ENCODE measurements at regions not wholly inside any gene's neighbourhood (a gene's known extent, or its start where the extent isn't known, plus 50 kb on each side); places are given as distances from the start of the nearest gene placed in this dataset.

DNA sequence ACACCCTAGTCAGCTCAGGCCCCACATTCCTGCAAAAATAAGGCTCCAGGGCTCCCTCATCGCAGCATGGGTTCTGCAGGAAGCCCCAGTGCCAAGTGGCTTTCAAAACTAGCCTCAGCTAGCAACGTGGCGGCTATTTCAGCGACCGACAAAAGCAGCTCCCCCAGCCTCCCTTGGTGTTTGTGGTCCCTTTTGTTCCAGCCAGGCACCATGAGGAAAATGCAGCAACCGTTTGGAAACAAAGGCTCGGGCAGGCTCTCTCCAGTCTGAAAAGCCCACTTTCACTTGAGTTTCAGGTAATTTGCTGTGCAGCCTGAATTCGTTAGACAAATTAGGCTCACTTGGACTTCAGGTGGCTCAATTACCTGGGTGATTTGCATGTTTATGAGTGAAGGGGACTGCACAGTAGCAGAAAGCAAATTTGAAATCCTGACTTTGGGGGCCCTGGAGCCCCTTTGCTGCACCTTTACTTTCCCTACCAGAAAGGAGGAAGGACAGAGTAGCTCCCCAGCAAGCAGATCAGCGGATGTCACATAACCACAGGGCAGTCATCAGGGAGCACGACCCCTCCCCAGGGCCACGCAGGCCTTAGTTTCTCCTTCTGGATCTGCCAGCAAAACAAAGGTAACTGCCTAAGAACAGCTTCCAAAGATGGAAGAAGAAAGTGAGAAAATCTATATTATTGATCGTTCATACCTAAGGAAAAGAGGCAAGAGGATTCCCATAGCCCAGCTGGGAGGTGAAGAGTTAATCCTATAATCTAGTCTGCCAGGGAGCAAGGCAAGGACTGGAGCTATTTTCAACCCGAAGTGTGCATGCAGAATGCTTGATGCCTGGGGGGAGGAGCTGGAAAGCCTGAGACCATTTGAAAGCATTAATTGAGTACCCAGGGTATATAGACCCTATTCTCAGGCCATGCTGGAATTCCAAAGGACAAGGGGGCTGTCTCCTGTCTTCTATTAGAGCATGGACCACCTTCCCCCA, 143.1 kb upstream of the SDK2 start:
- no peak for FAIRE-seq
- no peak for TF ChIP-seq CTCF (IDR thresholded peaks at IDR 0.05; ENCODE audit: insufficient read depth, missing control alignments)
- peak; percentile 81 for DNase-seq (ENCODE audit: insufficient read length, low spot score)

DNA sequence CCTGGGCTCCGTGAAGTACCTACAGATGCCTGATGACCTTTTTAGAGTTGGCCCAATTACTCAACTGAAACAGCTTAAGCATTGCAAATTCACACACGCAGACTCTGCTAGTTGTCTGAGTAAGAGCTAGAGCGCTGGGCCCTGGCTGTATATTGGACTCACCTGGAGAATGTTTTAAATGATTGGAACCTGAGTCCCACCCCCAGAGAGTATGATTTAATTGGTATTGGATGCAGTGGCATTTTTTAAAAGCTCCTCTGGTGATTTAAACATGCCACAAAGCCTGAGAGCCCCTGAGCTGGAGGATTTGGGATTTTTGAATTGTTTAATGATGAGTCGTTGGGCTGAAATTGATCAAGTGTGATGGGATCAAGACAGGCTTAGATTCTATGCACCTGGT, 143.9 kb upstream of the SDK2 start:
- DNase-seq (ENCODE audit: insufficient read length, low spot score) (no peak), FAIRE-seq (no peak)
- no peak for TF ChIP-seq CTCF (IDR thresholded peaks at IDR 0.05; ENCODE audit: insufficient read depth, missing control alignments)

DNA sequence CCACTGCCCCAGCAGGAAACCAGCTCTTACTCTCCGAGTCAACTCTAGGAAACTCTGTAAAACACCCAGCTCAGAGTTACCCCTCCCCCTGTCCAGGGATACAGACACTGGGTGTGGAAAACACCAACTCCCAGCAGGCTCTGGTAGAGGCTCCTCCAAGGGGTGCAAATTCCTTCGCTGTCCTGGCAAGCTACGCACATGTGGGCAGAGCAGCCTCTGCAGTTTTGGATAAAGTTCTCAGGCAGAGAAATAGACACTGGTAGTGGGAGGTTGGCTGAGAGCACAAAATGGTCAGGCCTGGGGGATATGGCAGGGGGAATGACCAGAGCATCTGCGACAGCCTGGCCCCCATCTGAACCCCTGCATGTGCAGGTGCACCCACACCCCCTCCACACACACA, 146.9 kb upstream of the SDK2 start:
- no peak for FAIRE-seq
- DNase-seq (ENCODE audit: insufficient read length, low spot score) = no peak
- no peak for TF ChIP-seq CTCF (IDR thresholded peaks at IDR 0.05; ENCODE audit: insufficient read depth, missing control alignments)

GRCh38 chr17:73791631-73792030, 147.4 kb upstream of the SDK2 start:
- no peak for TF ChIP-seq CTCF (IDR thresholded peaks at IDR 0.05; ENCODE audit: insufficient read depth, missing control alignments)
- no peak for FAIRE-seq

GRCh38 chr17:73792994-73793393, 148.7 kb upstream of the SDK2 start:
- DNase-seq (ENCODE audit: insufficient read length, low spot score) (no peak), FAIRE-seq (no peak)
- TF ChIP-seq CTCF (IDR thresholded peaks at IDR 0.05; ENCODE audit: insufficient read depth, missing control alignments) = no peak

More at GRCh38 chr17:73791631-73792030, 147.4 kb upstream of the SDK2 start:
- DNase-seq (ENCODE audit: insufficient read length, low spot score) = no peak

DNA sequence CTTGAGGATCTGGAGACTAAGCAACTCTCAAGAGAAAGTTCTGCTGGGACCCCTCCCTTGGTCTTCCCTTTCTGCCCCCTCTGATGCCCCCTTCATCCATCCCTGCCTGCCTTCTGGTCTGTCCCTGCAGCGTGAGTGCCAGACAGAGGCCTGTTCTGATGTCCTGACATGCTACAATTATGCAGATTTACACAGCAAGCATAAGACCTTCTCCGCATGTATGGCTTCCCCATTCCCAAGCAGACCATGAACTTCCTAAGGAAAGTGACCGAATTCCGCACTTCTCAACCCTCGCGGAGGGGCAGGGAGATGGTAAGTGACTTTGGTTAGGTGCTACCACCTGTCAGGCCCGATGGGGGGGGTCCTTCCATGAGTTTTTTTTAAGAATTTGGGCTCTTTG, 150.1 kb upstream of the SDK2 start:
- DNase-seq (ENCODE audit: insufficient read length, low spot score) (no peak), FAIRE-seq (no peak)
- TF ChIP-seq CTCF (IDR thresholded peaks at IDR 0.05; ENCODE audit: insufficient read depth, missing control alignments) = no peak

DNA sequence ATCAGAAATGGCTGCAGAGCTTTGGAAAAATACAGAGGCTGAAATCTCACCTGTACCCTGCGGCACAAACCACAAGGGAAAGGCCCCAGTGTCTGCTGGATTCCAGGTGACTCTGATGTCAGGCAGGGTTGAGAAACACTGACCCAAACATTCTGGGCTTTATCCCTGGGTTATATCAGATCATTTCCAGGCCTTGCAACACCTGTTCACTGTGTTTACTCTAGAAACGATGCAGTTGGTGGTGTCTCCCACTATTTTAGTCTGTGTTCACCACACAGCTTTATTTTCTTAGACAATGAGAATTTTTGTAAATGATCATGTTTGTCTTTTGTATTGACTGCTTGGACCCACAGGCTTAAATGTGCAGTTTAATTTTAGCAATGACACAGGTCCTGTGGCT, 151.5 kb upstream of the SDK2 start:
- no peak for FAIRE-seq

More for the DNA sequence above, 151.5 kb upstream of the SDK2 start:
- no peak for TF ChIP-seq CTCF (IDR thresholded peaks at IDR 0.05; ENCODE audit: insufficient read depth, missing control alignments)
- no peak for DNase-seq (ENCODE audit: insufficient read length, low spot score)
